Activated B cell treated with CpG ODN at 0.5 μM for 24 hours (primary cell): ENCODE measurements at regions not wholly inside any gene's neighbourhood (a gene's known extent, or its start where the extent isn't known, plus 50 kb on each side); places are given as distances from the start of the nearest gene placed in this dataset.

Experiments
- ATAC-seq: fragments of 200-7000 bp; cut with Tn5 transposase; one replicate; pipeline ENCODE4 v1.10.0; 2021; ENCODE audit warnings: low read depth, mild to moderate bottlenecking, moderate library complexity
- CTCF ChIA-PET: fragments of 350-600 bp; sonication (Branson Sonifier 250); formaldehyde crosslinking; loops from one replicate; lab custom pipeline; 2021; ENCODE audit warnings: antibody characterized with exemption; lab: Charles Lee
- POLR2A ChIA-PET: fragments of 350-600 bp; sonication (Branson Sonifier 250); formaldehyde crosslinking; loops from one replicate; lab custom pipeline; 2021; ENCODE audit warnings: antibody characterized with exemption; lab: Charles Lee
- DNase-seq: peaks from one replicate; pipeline ENCODE4 v3.0.0; 2022
- H3K27ac Mint-ChIP-seq: one replicate; pipeline ENCODE4 v1.8.0; 2020; ENCODE audit warnings: mixed read lengths
- H3K27me3 Mint-ChIP-seq: one replicate; pipeline ENCODE4 v1.8.0; 2021; ENCODE audit warnings: mixed read lengths
- H3K36me3 Mint-ChIP-seq: one replicate; pipeline ENCODE4 v1.8.0; 2021; ENCODE audit warnings: low read depth, mixed read lengths
- H3K4me1 Mint-ChIP-seq: one replicate; pipeline ENCODE4 v1.8.0; 2021; ENCODE audit warnings: mixed read lengths
- H3K4me3 Mint-ChIP-seq: one replicate; pipeline ENCODE4 v1.8.0; 2020; ENCODE audit warnings: mild to moderate bottlenecking, mixed read lengths
- H3K9me3 Mint-ChIP-seq: one replicate; pipeline ENCODE4 v1.8.0; 2020; ENCODE audit warnings: mixed read lengths
- intact Hi-C: fragments of 100-400 bp; cut with micrococcal nuclease; formaldehyde crosslinking; loops from one replicate; pipeline ENCODE4 v1.15.1; 2024
- TF ChIP-seq, protein P1 (sequence below): fragments of 200-600 bp; IDR thresholded peaks from one replicate; pipeline ENCODE4 v1.8.0; 2022; ENCODE audit warnings: antibody characterized with exemption, mild to moderate bottlenecking

GRCh38 chr20:59491884-59492283, 112.5 kb upstream of the PHACTR3 start:
- ChIA-PET POLR2A (no interaction called here), CTCF (no interaction called here)
- H3K27me3 Mint-ChIP-seq, result peaks cover 10% of the 10 kb centered on the region
- H3K36me3 Mint-ChIP-seq, result no peaks in the 10 kb centered on the region
- no peaks in the 10 kb centered on the region for H3K4me1 Mint-ChIP-seq
- no peak for ATAC-seq
- no peak for DNase-seq
- intact Hi-C loops, result no loop called here
- H3K27ac Mint-ChIP-seq, result no peak overlapping the region
- TF ChIP-seq, protein P1, sequence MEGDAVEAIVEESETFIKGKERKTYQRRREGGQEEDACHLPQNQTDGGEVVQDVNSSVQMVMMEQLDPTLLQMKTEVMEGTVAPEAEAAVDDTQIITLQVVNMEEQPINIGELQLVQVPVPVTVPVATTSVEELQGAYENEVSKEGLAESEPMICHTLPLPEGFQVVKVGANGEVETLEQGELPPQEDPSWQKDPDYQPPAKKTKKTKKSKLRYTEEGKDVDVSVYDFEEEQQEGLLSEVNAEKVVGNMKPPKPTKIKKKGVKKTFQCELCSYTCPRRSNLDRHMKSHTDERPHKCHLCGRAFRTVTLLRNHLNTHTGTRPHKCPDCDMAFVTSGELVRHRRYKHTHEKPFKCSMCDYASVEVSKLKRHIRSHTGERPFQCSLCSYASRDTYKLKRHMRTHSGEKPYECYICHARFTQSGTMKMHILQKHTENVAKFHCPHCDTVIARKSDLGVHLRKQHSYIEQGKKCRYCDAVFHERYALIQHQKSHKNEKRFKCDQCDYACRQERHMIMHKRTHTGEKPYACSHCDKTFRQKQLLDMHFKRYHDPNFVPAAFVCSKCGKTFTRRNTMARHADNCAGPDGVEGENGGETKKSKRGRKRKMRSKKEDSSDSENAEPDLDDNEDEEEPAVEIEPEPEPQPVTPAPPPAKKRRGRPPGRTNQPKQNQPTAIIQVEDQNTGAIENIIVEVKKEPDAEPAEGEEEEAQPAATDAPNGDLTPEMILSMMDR, result no peak
- H3K9me3 Mint-ChIP-seq, result no peaks in the 10 kb centered on the region
- H3K4me3 Mint-ChIP-seq, result no peak overlapping the region

DNA sequence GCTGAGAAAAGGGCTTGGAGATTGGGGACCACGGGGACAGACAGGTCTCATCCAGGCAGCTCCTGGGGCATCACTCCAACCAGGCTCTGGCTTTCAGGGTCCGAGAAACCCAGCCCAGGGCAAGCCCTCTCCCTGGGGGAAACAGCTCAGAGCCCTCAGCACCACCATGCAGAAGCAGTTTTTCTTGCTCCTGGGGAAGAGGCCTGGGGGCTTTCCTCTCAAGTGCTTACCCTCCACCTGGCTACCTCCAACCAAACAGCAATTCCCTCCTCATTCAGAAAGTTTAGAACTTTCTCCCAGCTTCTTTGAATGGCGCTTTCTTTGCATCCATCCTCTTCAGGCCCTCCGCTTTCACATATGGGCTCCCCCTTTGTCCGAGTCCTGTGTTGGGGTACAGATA, 110.4 kb upstream of the PHACTR3 start:
- H3K4me3 Mint-ChIP-seq, result no peak overlapping the region
- TF ChIP-seq, protein P1, result no peak
- H3K27ac Mint-ChIP-seq, result no peak overlapping the region
- ATAC-seq (no peak), DNase-seq (no peak)
- intact Hi-C loops, result no loop called here
- no peaks in the 10 kb centered on the region for H3K4me1 Mint-ChIP-seq
- ChIA-PET CTCF (no interaction called here), POLR2A (no interaction called here)
- no peaks in the 10 kb centered on the region for H3K36me3 Mint-ChIP-seq
- peaks cover 16% of the 10 kb centered on the region for H3K27me3 Mint-ChIP-seq
- H3K9me3 Mint-ChIP-seq, result no peaks in the 10 kb centered on the region

DNA sequence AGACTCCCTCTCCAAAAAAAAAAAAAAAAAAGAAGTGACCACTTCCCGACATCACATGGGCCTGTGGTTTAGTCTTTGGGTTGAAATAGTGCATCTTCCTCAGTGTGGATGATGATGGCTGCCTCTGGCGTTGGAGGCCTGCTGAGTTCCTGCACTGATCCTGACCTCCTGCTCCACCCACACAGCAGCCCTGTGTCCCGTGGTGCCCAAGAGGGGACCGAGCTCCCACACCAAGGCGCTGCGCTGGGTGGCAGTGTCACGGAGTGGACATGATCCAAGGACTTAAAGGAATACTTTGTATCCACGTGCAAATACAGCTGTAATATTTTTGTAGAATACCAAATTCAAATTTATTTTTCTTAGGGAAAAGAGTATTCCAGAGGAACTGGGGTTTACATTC, 109.2 kb upstream of the PHACTR3 start:
- intact Hi-C loops, result loop anchor here (5.0 kb wide), 1 partner anchor 423 kb away; no protein-coding TSS in a partner anchor
- POLR2A ChIA-PET, result no interaction called here
- H3K27me3 Mint-ChIP-seq, result peaks cover 16% of the 10 kb centered on the region

GRCh38 chr20:59495894-59496510, 108.3 kb upstream of the PHACTR3 start:
- ChIA-PET CTCF (interaction anchor here (0.8 to 2.1 kb wide), 11 partner anchors 9 to 644 kb away, joined by 3 to 20 read pairs (median 4); no protein-coding TSS in a partner anchor), POLR2A (no interaction called here)
- TF ChIP-seq, protein P1, result peak; percentile 92
- peaks cover 11% of the 10 kb centered on the region for H3K9me3 Mint-ChIP-seq
- peaks cover 16% of the 10 kb centered on the region for H3K27me3 Mint-ChIP-seq
- H3K27ac Mint-ChIP-seq, result no peak overlapping the region
- ATAC-seq (peak; percentile 40), DNase-seq (peak; percentile 59)
- H3K4me3 Mint-ChIP-seq, result no peak overlapping the region
- intact Hi-C loops, result loop anchor here (1.0 to 5.0 kb wide), 4 partner anchors 273 to 1259 kb away; no protein-coding TSS in a partner anchor
- H3K4me1 Mint-ChIP-seq, result no peaks in the 10 kb centered on the region
- H3K36me3 Mint-ChIP-seq, result no peaks in the 10 kb centered on the region

More for the DNA sequence above, 109.2 kb upstream of the PHACTR3 start:
- Mint-ChIP-seq H3K36me3 (no peaks in the 10 kb centered on the region), H3K9me3 (peaks cover 7% of the 10 kb centered on the region), H3K4me1 (no peaks in the 10 kb centered on the region), H3K4me3 (no peak overlapping the region), H3K27ac (no peak overlapping the region)
- DNase-seq, result no peak
- TF ChIP-seq, protein P1, result no peak
- ATAC-seq, result no peak
- CTCF ChIA-PET, result interaction anchor here (0.9 to 2.1 kb wide), 8 partner anchors 8 to 631 kb away, joined by 3 to 20 read pairs (median 6); no protein-coding TSS in a partner anchor

DNA sequence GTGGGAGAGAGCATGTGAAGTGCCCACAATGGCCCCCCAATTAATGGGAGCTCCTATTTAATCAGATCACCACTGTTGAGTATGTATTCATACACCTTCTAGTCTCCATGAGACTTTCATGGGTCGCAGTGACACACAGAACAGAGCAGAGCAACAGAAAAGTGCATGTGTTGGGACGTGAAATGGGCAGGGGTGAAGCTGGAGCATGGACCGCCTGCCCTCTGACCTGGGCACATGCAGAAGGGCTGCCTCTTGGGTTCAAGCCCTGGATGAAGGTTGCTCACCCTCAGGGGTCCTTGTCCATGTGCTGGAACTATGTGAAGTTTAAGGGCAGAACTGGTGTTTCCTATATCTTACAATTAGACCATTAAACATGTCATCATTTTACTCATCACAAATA, 106.0 kb upstream of the PHACTR3 start:
- intact Hi-C loops, result loop anchor here (5.0 kb wide), 1 partner anchor 426 kb away; no protein-coding TSS in a partner anchor
- POLR2A ChIA-PET, result no interaction called here
- CTCF ChIA-PET, result no interaction called here

More for the DNA sequence above, 106.0 kb upstream of the PHACTR3 start:
- no peak overlapping the region for H3K27ac Mint-ChIP-seq
- DNase-seq (no peak), ATAC-seq (no peak)
- no peaks in the 10 kb centered on the region for H3K4me1 Mint-ChIP-seq
- H3K36me3 Mint-ChIP-seq, result no peaks in the 10 kb centered on the region
- H3K9me3 Mint-ChIP-seq, result peaks cover 11% of the 10 kb centered on the region
- peaks cover 18% of the 10 kb centered on the region for H3K27me3 Mint-ChIP-seq
- TF ChIP-seq, protein P1, result no peak
- H3K4me3 Mint-ChIP-seq, result no peak overlapping the region
